HUES48 (cell line): ENCODE measurements at regions not wholly inside any gene's neighbourhood (a gene's known extent, or its start where the extent isn't known, plus 50 kb on each side); places are given as distances from the start of the nearest gene placed in this dataset.
"Not testable (repeated sequence)": the region's sequence is repeated elsewhere in the genome, so short reads cannot be mapped to it uniquely, and the experiment has no call there.

Experiments used
- H3K27ac ChIP-seq: one replicate; pipeline ENCODE4 v1.7.0; 2013; ENCODE audit warnings: low read depth, low read length, inconsistent platforms
- H3K27me3 ChIP-seq: 2 replicates; pipeline ENCODE4 v1.6.1; 2013; ENCODE audit warnings: mild to moderate bottlenecking, low read length; ENCODE audit not compliant: control insufficient read depth, insufficient read depth
- H3K36me3 ChIP-seq: 2 replicates; pipeline ENCODE4 v1.6.1; 2013; ENCODE audit warnings: low read length; ENCODE audit not compliant: control insufficient read depth, insufficient read depth
- H3K4me1 ChIP-seq: 2 replicates; pipeline ENCODE4 v1.6.1; 2013; ENCODE audit warnings: mild to moderate bottlenecking, low read length; ENCODE audit not compliant: control insufficient read depth, insufficient read depth
- H3K4me3 ChIP-seq: 2 replicates; pipeline ENCODE4 v1.5.1; 2013; ENCODE audit warnings: mild to moderate bottlenecking, low read depth, low read length
- H3K9ac ChIP-seq: 2 replicates; pipeline ENCODE4 v1.6.1; 2013; ENCODE audit warnings: mild to moderate bottlenecking, low read depth, low read length, moderate library complexity
- H3K9me3 ChIP-seq: 2 replicates; pipeline ENCODE4 v1.6.1; 2013; ENCODE audit warnings: low read length; ENCODE audit not compliant: control insufficient read depth, insufficient read depth

GRCh38 chr10:89978081-89978480 is 276.7 kb downstream of the KIF20B start:
- Histone ChIP-seq H3K4me1 (peaks cover 5% of the 10 kb centered on the region; the same call in 1 of the 2 replicates), H3K27ac (no peak overlapping the region), H3K4me3 (no peak overlapping the region), H3K27me3 (peaks cover 74% of the 10 kb centered on the region), H3K9ac (no peak overlapping the region), H3K36me3 (no peaks in the 10 kb centered on the region), H3K9me3 (no peaks in the 10 kb centered on the region)

GRCh38 chr10:89979726-89980125 is 278.3 kb downstream of the KIF20B start:
- peaks cover 84% of the 10 kb centered on the region for H3K27me3 ChIP-seq

GRCh38 chr10:89980166-89980565 is 278.8 kb downstream of the KIF20B start:
- Histone ChIP-seq H3K9ac (no peak overlapping the region), H3K36me3 (no peaks in the 10 kb centered on the region), H3K4me1 (peaks cover 9% of the 10 kb centered on the region; the same call in 1 of the 2 replicates), H3K27me3 (peaks cover 84% of the 10 kb centered on the region), H3K27ac (peak overlapping the region; percentile 8), H3K9me3 (no peaks in the 10 kb centered on the region), H3K4me3 (no peak overlapping the region)

More at GRCh38 chr10:89979726-89980125, 278.3 kb downstream of the KIF20B start:
- peaks cover 9% of the 10 kb centered on the region; the same call in 1 of the 2 replicates for H3K4me1 ChIP-seq
- H3K9ac ChIP-seq: no peak overlapping the region
- H3K4me3 ChIP-seq: no peak overlapping the region
- no peaks in the 10 kb centered on the region for H3K36me3 ChIP-seq
- peak overlapping the region; percentile 8 for H3K27ac ChIP-seq
- no peaks in the 10 kb centered on the region for H3K9me3 ChIP-seq

- no peak overlapping the region for H3K9ac ChIP-seq
- H3K4me3 ChIP-seq: no peak overlapping the region
- H3K9me3 ChIP-seq: no peaks in the 10 kb centered on the region
- peaks cover 9% of the 10 kb centered on the region; the same call in 1 of the 2 replicates for H3K4me1 ChIP-seq
- peaks cover 68% of the 10 kb centered on the region for H3K27me3 ChIP-seq
- H3K36me3 ChIP-seq: no peaks in the 10 kb centered on the region
- no peak overlapping the region for H3K27ac ChIP-seq
Measured at GRCh38 chr10:89981891-89982290, 280.5 kb downstream of the KIF20B start.

GRCh38 chr10:89985446-89985845 is 284.1 kb downstream of the KIF20B start:
- Histone ChIP-seq H3K9ac (no peak overlapping the region), H3K4me3 (no peak overlapping the region), H3K27ac (no peak overlapping the region), H3K9me3 (no peaks in the 10 kb centered on the region), H3K27me3 (peaks cover 34% of the 10 kb centered on the region), H3K36me3 (no peaks in the 10 kb centered on the region), H3K4me1 (peaks cover 7% of the 10 kb centered on the region; the same call in 1 of the 2 replicates)

- H3K4me3 ChIP-seq, H3K27me3 ChIP-seq, H3K27ac ChIP-seq, H3K36me3 ChIP-seq, H3K9ac ChIP-seq, H3K4me1 ChIP-seq, H3K9me3 ChIP-seq: not testable (repeated sequence)
Measured at GRCh38 chr10:89988361-89988760, 287.0 kb downstream of the KIF20B start.

- Histone ChIP-seq H3K27ac (no peak overlapping the region), H3K36me3 (no peaks in the 10 kb centered on the region), H3K27me3 (no peaks in the 10 kb centered on the region), H3K9ac (no peak overlapping the region), H3K4me1 (no peaks in the 10 kb centered on the region), H3K9me3 (no peaks in the 10 kb centered on the region), H3K4me3 (no peak overlapping the region)
Measured at GRCh38 chr10:89992575-89992974, 291.2 kb downstream of the KIF20B start.

GRCh38 chr10:90007226-90007625 is 305.8 kb downstream of the KIF20B start:
- Histone ChIP-seq H3K9ac (no peak overlapping the region), H3K27ac (no peak overlapping the region), H3K4me3 (no peak overlapping the region), H3K4me1 (no peaks in the 10 kb centered on the region), H3K9me3 (no peaks in the 10 kb centered on the region), H3K27me3 (peaks cover 9% of the 10 kb centered on the region), H3K36me3 (no peaks in the 10 kb centered on the region)

- not testable (repeated sequence) for H3K4me3 ChIP-seq
Measured at GRCh38 chr10:90011281-90011680, 309.9 kb downstream of the KIF20B start.

GRCh38 chr10:90018819-90019218 is 317.4 kb downstream of the KIF20B start:
- Histone ChIP-seq H3K27ac (no peak overlapping the region), H3K36me3 (no peaks in the 10 kb centered on the region), H3K9me3 (no peaks in the 10 kb centered on the region), H3K27me3 (no peaks in the 10 kb centered on the region), H3K4me3 (no peak overlapping the region), H3K4me1 (no peaks in the 10 kb centered on the region), H3K9ac (no peak overlapping the region)

More at GRCh38 chr10:90011281-90011680, 309.9 kb downstream of the KIF20B start:
- not testable (repeated sequence) for H3K4me1 ChIP-seq, H3K9ac ChIP-seq, H3K9me3 ChIP-seq, H3K27ac ChIP-seq, H3K36me3 ChIP-seq, H3K27me3 ChIP-seq

GRCh38 chr10:90020506-90020905 is 319.1 kb downstream of the KIF20B start:
- no peak overlapping the region for H3K4me3 ChIP-seq
- H3K27ac ChIP-seq: no peak overlapping the region
- H3K4me1 ChIP-seq: no peaks in the 10 kb centered on the region
- no peaks in the 10 kb centered on the region for H3K9me3 ChIP-seq
- no peaks in the 10 kb centered on the region for H3K27me3 ChIP-seq
- H3K9ac ChIP-seq: no peak overlapping the region
- H3K36me3 ChIP-seq: no peaks in the 10 kb centered on the region

GRCh38 chr10:90023950-90024349 is 322.6 kb downstream of the KIF20B start:
- no peaks in the 10 kb centered on the region for H3K4me1 ChIP-seq

More at GRCh38 chr10:90023950-90024349, 322.6 kb downstream of the KIF20B start:
- no peak overlapping the region for H3K27ac ChIP-seq
- peaks cover 2% of the 10 kb centered on the region; the same call in 1 of the 2 replicates for H3K9me3 ChIP-seq
- H3K9ac ChIP-seq: no peak overlapping the region
- no peak overlapping the region for H3K4me3 ChIP-seq
- H3K27me3 ChIP-seq: no peaks in the 10 kb centered on the region
- no peaks in the 10 kb centered on the region for H3K36me3 ChIP-seq
